HG02938 (cell line): ENCODE measurements at regions not wholly inside any gene's neighbourhood (a gene's known extent, or its start where the extent isn't known, plus 50 kb on each side); places are given as distances from the start of the nearest gene placed in this dataset.

Experiments
- ATAC-seq: cut with Tn5 transposase; IDR thresholded peaks from one replicate; pipeline ENCODE4 v1.9.1; 2021; ENCODE audit warnings: mild to moderate bottlenecking, moderate library complexity; ENCODE audit not compliant: unreplicated experiment

DNA sequence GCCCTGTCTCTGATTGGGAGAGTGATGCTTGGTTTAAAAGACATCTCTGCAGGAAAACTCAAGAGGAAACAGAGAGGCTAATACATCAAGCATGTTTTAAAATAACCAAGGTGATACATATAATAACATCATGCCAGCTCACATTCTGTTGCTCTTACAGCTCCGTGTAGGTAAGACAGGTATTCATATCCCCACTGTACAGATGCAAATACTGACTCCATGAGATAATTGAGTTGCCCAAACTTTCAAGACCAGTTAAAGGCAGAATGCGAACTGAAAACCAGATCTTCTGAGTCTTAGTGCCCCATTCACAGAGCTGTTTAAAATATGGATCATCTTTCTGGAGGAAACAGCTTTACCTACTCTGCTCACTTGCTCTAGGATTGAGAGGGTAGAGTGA is 214.0 kb downstream of the PIK3R1 start:
- no peak for ATAC-seq

DNA sequence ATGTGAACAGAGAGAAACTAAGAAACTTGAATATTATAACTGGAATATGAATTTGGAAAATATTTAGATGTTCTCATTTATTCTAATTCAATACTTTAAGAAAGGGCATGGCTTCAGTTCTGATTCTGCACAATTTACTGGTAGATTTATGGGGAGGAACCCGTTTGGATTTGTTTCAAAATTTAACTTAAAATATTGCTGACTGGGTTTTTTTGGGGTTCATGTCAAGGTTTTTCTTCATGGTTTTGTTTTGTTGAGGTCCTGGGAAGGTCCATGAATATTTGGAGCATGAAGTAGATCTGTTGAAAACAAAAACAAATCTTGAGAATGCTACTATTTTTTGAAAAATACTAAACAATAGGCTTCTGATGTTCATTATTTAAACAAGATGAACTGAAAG is 214.7 kb downstream of the PIK3R1 start:
- no peak for ATAC-seq

DNA sequence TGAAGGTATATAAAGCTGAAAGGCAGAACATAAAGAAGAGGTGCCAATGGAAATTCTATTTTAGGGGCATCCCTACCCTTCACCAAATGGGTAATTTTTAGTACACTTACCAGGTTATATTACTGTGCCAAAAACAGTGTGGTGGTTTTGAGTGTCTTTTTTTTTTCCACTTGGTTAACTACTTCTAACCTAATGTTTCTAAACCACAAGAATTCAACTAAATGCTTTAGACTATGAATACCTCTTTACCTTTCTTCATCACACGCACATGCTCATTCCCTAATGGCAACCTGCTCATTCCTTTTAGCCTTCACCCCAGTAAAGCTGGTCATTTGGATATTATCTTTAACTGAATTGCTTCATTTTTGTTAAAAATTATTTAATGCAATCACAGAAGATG is 215.6 kb downstream of the PIK3R1 start:
- no peak for ATAC-seq

DNA sequence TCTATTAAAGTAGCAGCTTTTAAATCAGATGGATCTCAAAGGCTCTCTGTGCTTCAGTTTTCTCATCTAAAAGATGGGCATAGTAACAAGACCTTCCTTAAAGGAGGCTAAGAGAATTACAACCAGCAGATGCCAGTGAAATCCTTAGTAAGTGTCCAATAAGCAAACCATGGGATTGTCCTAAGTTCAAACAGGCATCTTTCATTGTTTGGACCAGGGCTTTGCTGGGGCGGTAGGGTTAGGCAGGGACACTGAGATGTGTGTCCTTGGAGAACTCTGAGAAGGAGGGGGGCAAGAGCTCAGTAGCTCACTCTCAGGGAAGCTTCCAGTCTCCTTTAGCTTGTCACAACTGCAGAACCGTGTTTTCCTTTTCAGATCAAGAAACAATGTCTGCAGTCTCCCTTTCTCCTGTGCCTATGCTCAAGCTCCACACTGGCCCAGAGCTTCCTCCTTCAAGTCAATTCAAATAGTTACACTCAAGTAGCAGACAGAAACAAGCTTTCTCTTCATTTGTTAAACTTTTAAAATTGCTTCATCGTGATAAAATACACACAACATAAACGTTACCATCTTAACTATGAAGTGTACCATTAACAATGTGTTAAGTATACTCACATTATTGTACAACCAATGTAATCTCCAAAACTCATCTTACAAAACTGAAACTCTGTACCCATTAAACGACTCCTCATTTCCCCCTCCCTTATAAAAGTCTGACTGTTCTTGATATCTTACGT is 216.2 kb downstream of the PIK3R1 start:
- ATAC-seq = no peak

DNA sequence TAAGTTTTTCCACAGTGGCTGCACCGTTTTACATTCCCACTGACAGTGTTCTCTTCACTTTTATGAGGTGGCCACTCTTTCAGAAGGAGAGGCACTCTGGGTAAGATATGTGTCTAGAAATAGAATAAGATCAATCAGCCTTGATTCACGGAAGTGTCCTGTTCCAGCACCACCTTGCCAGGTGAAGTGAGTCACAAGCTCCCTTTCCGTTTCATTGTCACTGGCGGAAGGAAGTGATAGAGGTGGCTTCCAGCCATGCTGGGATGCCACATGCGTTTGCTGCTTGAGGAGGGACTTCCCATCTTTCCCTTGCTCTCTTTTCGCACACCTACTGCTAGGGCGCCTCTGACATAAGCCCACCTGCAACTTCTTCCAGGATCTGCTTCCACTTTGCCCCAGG is 217.1 kb downstream of the PIK3R1 start:
- ATAC-seq = no peak

DNA sequence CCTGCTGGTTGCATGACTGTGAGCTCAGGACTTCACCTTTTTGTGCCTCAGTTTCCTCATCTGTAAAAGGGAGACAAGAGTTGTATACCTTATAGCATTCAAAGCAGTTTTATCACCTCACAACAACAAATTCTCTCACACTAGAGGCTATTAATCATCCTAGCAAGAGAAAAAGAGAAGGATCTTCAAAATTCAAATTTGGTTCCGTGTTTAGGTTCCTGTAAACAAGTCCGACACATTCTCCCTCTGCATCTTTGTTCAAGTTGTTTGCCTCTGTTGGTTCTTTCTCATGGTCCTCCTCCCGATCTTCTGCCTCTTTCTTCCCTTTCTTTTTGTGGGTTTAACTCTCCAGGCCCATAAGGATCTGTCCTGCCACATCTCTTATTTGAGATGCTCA is 218.0 kb downstream of the PIK3R1 start:
- ATAC-seq = no peak

DNA sequence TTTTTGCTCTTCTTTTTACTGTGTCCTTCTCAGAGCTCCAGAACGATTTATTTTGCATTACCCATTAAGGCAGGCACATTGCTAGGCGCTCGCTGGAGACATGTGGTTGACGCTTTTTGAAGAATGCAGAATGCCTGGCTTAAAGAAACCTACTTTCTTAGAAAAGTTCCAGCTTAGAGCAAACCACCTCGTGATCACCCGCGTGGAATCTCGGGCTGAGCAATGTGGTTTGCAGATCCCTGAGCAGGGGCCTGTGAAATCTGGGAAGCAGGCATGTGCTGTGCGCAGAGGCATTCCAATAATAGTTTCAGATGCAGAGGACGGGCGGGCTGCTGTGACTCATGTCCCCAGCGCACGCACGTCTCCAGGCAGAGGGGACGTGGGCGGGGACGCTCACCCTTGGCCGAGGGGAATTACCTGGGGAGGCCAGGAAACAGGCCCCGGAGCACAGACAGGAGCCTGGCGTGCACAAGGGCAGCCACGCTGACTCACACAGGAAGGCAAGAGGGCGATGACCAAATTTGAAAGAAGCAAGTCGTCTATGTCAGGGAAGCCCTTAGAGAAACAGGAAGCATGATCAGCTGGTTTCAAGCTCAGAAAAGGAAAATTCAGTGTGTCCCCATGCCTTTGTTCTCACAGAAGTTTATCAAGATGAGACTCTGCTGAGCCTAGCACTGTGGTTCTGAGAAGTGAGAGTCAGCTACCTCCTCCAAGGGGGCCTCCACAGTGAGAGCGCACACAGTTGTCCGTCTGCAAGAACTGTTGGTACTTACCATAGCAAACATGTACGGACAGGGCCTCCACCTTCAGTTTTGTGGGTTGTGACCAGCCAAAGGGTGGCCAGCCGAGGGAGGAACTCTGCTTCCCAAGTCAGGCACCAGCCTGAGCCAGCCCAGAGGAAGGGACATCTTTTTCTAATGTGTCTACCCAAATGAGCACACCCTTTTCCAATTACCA is 218.6 kb downstream of the PIK3R1 start:
- ATAC-seq = peak; percentile 97

DNA sequence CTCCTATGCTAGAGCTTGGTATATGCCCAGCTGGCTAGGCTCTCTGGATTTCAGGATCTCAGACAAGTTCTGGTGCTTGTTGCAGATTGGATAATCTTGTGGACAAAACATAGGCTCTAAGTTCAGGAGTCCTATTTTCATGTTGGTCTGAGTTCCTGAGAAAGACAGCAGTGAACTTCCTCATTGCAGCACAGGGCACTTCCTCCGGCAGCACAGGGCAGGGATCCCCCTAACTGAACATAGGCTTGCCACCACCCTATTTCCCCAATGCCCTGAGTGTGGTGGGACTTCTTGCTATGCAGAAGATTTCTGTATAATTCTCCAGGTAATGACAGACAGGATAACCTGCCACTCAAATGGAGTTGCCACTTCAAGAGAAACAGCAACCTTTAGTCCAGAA is 220.1 kb downstream of the PIK3R1 start:
- no peak for ATAC-seq

DNA sequence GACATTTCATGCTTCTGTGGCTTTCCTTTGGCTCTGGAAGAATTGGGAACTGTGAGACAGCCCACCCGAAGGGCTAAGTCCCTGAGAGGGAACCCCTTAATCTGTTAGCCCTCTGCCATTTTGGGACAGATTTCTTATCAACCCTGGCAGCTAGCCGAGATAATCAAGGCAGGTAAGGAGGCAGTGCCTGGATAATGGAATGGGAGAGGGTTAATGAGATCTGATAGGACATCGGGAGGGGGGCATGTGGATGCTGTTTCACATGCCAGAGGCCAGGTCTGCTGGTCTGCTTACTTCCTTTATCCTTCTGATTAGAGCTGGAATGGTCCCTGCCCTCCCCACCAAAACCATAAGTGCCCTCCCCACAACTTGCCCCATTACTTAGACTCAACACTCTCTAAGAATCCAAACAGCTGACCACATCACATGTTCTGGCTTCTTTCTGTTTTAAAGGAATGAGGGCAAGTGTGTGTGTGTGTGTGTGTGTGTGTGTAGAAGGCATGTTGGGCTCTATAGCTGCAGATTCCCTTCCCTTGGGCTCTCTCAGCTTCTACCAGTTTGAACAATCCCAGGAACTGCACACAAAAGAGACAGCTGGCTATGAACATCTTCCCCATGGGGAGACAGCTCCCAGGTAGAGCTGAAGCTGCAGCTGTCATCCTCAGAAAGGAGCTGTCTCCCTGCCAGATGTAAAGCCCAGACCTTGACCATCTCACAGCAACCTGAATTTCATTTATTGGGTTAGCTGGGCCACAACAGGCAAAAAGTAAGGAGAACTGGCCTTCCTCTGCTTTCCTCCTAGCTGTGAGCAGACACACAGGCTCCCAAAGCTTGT is 221.3 kb downstream of the PIK3R1 start:
- no peak for ATAC-seq

DNA sequence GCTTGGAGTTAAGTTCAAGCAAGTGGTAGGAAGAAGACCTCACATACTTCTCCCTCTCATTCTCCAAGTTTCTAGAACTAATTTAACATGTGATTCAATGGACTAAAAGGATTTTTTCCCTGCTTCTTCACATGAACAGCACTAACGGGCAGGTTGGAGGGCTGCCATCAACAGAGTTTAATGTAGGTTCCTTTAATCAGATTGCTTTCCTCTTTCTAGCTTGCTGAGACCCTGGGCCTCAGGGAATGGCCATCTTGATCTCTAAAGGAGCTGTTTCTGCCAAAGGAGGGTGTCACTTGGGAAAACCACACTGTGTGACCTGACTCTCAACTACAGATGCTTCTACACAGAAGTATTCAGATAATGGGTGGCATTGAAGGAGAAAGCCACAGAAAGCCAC is 223.3 kb downstream of the PIK3R1 start:
- ATAC-seq = no peak

DNA sequence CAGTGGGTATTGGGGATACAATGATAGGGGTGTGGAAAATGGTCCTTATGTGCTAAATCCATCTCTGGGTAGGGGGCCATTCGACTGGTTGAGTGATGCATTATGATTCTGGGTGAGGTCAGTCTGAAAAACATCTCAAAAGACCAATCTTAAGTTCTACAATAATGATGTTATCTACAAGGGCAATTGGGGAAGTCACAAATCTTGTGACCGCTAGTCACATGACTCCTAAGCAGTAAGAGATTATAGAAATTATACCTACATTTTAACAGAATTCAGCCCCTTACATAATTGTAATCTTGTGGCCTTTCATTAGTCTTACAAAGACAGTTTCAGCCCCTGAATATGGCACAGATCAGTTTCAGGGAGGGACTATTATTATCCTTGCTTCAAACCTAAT is 224.7 kb downstream of the PIK3R1 start:
- no peak for ATAC-seq

DNA sequence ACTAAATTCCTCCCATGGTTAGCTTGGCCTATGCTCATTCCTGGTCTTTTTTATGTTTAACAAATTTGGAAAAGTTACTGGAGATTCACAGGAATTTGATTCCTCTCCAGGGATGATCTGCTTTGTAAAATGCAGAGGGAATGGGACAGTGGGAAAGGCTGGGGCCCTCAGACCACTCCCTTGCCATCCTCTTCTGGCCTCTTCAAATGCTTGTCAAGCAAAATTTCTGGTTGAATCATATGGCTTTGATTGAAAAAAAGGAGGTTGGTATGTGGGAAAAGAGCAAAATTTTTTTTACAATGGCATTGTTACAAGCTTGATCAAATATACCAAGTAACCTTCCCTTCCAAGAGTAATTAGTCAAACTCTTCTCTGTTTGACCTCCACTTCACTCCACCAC is 225.1 kb downstream of the PIK3R1 start:
- ATAC-seq = no peak

DNA sequence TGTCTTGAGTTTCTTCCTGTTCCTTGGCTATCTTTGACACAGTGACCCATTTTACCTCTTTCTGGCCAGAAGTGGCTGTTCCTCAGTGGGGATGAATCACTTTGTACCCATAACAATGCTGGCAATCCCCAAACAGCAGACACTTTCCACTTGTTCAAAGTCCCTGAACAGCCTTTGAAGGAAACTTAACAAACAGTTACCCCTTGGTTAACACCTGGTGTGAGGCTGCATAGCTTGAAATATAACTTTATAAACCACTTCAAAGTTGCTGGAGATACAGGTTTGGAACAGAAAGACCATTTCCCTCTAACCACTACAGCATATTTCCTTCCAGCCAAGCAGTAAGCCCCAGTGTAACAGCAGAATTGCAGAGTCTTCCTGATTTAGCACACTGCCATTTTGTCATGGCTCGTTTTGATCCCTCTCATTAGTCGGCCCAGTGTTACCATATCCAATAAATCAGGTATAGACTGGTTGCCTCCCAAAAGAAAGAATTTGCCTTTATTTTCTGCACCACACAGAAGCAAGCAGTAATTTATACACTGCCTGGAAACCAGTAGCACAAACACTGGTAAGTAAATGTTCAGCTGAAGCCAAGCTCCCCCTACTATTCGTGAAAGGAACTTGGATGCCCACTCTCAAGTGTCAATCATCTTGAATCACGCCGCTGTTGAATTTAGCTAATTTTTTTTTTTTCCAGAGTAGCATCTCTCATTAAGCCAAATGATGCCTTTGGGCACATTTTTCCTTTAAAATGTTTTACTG is 225.9 kb downstream of the PIK3R1 start:
- ATAC-seq = no peak

DNA sequence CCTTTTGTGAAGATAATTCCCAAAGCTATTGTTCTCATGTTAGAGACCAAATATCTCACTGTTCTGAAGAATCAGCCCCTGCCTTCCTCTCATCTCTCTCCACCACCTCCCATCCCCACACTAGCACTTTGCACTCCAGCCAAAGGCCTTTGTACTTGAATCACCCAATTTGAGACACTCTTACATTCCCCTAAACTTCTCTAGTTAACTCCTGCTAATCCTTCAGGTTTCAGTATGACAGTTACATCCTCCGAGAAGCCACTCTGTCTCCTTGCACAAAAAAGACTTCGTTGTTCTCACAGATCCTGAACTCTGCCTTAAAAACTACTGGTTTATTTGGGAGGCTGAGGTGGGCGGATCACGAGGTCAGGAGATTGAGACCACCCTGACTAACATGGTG is 227.5 kb downstream of the PIK3R1 start:
- ATAC-seq = no peak

DNA sequence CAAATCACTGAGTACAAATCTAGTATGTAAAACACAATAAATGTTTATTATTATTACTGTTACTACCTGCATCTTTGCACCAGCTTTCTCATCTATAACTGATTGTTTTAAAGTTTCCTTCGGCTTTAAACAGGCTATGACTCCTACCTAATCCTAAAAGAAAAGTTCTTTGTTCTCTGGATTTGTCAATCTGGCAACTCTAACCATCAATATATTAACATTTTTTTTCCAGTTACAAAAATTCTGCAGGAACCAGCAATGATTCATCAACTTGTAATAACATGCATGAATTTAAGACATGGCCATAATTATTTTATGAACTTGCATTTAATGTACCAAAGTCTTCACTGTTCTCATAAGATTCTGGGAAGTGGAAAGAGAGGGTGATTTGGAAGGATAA is 228.5 kb downstream of the PIK3R1 start:
- no peak for ATAC-seq

DNA sequence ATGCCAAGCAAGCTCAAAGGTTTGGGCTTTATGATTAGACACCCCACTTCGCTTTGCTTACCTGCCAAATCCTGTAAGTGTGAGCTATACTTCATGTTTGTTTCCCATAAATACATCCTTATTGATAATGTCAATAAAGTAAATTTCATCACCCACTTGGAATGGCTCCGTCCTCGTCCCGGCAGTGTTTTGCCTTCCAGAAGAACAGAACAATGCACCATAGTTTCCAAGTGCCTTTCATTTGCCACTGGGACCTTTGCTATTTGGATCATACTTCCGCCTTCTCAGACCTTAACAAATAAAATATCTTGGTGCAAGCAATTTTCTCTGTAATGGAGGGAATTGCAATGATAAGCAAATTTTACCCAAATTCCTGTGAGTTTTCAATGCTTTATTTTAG is 229.3 kb downstream of the PIK3R1 start:
- ATAC-seq = no peak

DNA sequence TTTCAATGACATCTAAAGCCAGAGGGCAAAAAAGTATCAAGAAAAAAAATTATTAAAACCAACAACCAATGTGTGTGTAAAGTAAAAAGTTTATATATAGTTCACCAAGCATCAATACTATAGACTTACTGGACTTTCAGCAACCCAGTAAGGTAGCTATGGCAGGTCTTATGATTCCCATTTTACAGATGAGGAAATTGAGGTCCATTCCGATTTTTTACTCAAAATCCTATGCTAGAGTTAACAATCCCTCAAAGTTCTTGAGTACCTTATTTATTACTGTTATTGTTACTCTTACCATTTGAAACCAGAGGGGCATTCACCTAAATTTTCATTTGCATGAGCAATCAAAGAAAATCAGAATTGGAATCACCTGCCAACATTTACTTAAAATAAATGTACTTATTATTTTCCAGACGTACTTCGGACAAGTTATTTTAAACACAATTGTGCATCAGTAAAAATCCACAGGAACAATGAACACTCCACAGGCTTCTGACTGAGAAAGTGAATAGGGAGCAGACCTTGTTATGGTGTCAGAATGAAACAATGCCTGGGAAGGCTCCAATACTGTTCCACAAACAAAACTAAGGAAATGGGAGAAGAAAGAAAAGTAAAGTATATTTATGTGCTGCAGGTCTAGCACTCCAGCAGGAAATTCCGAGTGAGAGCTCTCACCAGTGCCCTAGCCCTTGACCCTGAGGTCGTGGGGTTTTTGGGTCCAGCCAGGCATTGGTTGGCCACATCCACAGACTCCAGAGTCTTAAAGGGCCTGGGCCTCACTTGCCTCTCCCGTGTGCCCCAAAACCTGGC is 229.9 kb downstream of the PIK3R1 start:
- no peak for ATAC-seq

DNA sequence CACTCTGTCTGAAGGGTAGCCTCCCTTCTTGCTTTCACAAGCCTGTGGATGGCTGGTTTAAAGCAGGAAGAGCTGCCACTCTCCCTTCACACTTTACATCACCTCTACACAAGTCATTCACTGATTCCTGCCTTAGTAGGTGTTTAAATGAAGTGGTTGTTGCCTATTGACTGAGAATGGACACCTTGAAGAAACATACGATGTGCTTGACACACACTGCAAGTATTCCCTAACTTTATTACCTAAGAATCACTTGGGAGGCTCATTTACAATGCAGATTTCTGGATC is 230.5 kb downstream of the PIK3R1 start:
- ATAC-seq = no peak

DNA sequence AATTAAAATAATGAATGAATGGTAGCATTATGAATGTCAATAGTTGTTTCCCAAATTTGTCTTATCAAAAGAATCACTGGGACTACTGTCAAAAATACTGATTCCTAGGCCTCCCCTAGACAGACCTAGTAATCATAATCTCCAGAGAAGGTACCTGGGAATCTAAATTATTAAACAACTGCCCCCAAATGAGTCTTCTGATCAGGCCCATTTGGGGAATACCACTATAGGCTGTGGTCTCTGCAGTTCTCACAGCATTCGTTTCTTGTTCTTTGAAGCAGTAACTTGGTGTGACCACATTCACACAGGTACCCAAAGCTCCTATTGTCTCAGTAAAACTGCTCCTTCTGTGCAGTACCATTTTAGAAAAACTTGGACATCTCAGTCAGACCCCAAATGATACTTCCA is 230.9 kb downstream of the PIK3R1 start:
- peak; percentile 89 for ATAC-seq
